ENCODE measurements at regions not wholly inside any gene's neighbourhood (a gene's known extent, or its start where the extent isn't known, plus 50 kb on each side); places are given as distances from the start of the nearest gene placed in this dataset.

- H3K27ac ChIP-seq (replicated peaks) = no peak overlapping the region
- TF ChIP-seq REST (IDR thresholded peaks at IDR 0.05; ENCODE audit: insufficient replicate concordance, low read depth) (no peak), CTCF (IDR thresholded peaks at IDR 0.05; ENCODE audit: insufficient read depth, low read length) (no peak), POLR2AphosphoS5 (IDR thresholded peaks at IDR 0.05; ENCODE audit: low read depth) (no peak), GABPA (IDR thresholded peaks at IDR 0.05; ENCODE audit: low read depth) (no peak), SPI1 (IDR thresholded peaks at IDR 0.05; ENCODE audit: borderline replicate concordance, low read depth) (no peak)
- no peaks in the 10 kb centered on the region for H3K27me3 ChIP-seq (ENCODE audit: insufficient read depth, poor library complexity, severe bottlenecking)
- no peak overlapping the region for H3K4me3 ChIP-seq (replicated peaks; ENCODE audit: insufficient read depth, low read length)
- DNase-seq (ENCODE audit: low read depth in 1 of 2, low spot score in 1 of 2) = no peak
These were observed 238.1 kb downstream of the TMEM182 start for GRCh38 chr2:102999958-103000357.

GRCh38 chr2:103002954-103003353 is 241.1 kb downstream of the TMEM182 start:
- TF ChIP-seq SPI1 (IDR thresholded peaks at IDR 0.05; ENCODE audit: borderline replicate concordance, low read depth) (no peak), REST (IDR thresholded peaks at IDR 0.05; ENCODE audit: insufficient replicate concordance, low read depth) (no peak), GABPA (IDR thresholded peaks at IDR 0.05; ENCODE audit: low read depth) (no peak), POLR2AphosphoS5 (IDR thresholded peaks at IDR 0.05; ENCODE audit: low read depth) (no peak), CTCF (IDR thresholded peaks at IDR 0.05; ENCODE audit: insufficient read depth, low read length) (no peak)
- Histone ChIP-seq H3K4me3 (replicated peaks; ENCODE audit: insufficient read depth, low read length) (no peak overlapping the region), H3K27me3 (ENCODE audit: insufficient read depth, poor library complexity, severe bottlenecking) (no peaks in the 10 kb centered on the region), H3K27ac (replicated peaks) (no peak overlapping the region)
- DNase-seq (ENCODE audit: low read depth in 1 of 2, low spot score in 1 of 2) = no peak

- no peak for TF ChIP-seq GABPA (IDR thresholded peaks at IDR 0.05; ENCODE audit: low read depth)
- no peak for TF ChIP-seq POLR2AphosphoS5 (IDR thresholded peaks at IDR 0.05; ENCODE audit: low read depth)
- no peak for TF ChIP-seq REST (IDR thresholded peaks at IDR 0.05; ENCODE audit: insufficient replicate concordance, low read depth)
- no peak for TF ChIP-seq CTCF (IDR thresholded peaks at IDR 0.05; ENCODE audit: insufficient read depth, low read length)
- TF ChIP-seq SPI1 (IDR thresholded peaks at IDR 0.05; ENCODE audit: borderline replicate concordance, low read depth) = no peak
- Histone ChIP-seq H3K4me3 (replicated peaks; ENCODE audit: insufficient read depth, low read length) (no peak overlapping the region), H3K27me3 (ENCODE audit: insufficient read depth, poor library complexity, severe bottlenecking) (no peaks in the 10 kb centered on the region), H3K27ac (replicated peaks) (no peak overlapping the region)
- DNase-seq (ENCODE audit: low read depth in 1 of 2, low spot score in 1 of 2) = no peak
These were observed 242.0 kb downstream of the TMEM182 start for GRCh38 chr2:103003750-103004260.
